Neural cell (in vitro differentiated cells): ENCODE measurements at regions not wholly inside any gene's neighbourhood (a gene's known extent, or its start where the extent isn't known, plus 50 kb on each side); places are given as distances from the start of the nearest gene placed in this dataset.

Experiments
- EP300 ChIP-seq: fragments of 450-650 bp; conservative IDR thresholded peaks from 2 replicates; pipeline ENCODE4 v1.6.1; 2014; ENCODE audit warnings: antibody characterized with exemption, mild to moderate bottlenecking, moderate library complexity; ENCODE audit not compliant: poor library complexity, severe bottlenecking
- MXI1 ChIP-seq: fragments of 450-650 bp; conservative IDR thresholded peaks from 2 replicates; pipeline ENCODE4 v1.6.1; 2014; ENCODE audit warnings: antibody characterized with exemption, mild to moderate bottlenecking; ENCODE audit not compliant: poor library complexity, severe bottlenecking
- POLR2AphosphoS5 ChIP-seq: IDR thresholded peaks from 2 replicates; pipeline ENCODE4 v1.6.1; 2012
- RAD21 ChIP-seq: fragments of 450-650 bp; conservative IDR thresholded peaks from 2 replicates; pipeline ENCODE4 v1.6.1; 2014; ENCODE audit warnings: antibody characterized with exemption, mild to moderate bottlenecking, moderate library complexity
- SMC3 ChIP-seq: fragments of 450-650 bp; conservative IDR thresholded peaks from 2 replicates; pipeline ENCODE4 v1.6.1; 2014; ENCODE audit warnings: antibody characterized with exemption, mild to moderate bottlenecking, moderate library complexity; ENCODE audit not compliant: poor library complexity
- TAF1 ChIP-seq: IDR thresholded peaks from 2 replicates; pipeline ENCODE4 v1.6.1; 2012; ENCODE audit warnings: low read depth
- TF ChIP-seq, protein P1 (sequence below): fragments of 450-650 bp; IDR thresholded peaks from 2 replicates; pipeline ENCODE4 v1.5.1; 2014; ENCODE audit warnings: antibody characterized with exemption, mild to moderate bottlenecking, moderate library complexity; ENCODE audit not compliant: poor library complexity, severe bottlenecking

DNA sequence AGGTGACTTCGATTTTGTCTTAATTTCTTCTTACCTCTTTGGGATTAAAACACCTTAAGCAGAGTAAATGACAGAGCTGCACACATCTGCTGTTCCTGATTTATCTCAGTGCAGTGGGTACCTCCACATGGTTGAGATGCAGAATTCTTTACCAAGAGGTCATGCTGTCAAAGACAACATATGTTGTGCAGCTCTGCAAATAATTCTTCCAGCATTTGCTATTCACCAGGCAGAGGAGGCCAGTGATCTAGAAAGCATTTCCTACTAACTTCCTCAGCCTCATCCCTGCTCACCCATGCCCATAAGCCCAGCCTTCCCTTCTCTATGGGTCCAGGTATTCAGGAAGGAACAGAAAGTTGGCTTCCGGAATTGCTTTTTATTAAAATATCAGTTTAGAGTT, 109.3 kb downstream of the THBS2 start:
- TF ChIP-seq POLR2AphosphoS5 = no peak
- TF ChIP-seq SMC3 = no peak
- TF ChIP-seq EP300 = no peak
- TF ChIP-seq, protein P1, sequence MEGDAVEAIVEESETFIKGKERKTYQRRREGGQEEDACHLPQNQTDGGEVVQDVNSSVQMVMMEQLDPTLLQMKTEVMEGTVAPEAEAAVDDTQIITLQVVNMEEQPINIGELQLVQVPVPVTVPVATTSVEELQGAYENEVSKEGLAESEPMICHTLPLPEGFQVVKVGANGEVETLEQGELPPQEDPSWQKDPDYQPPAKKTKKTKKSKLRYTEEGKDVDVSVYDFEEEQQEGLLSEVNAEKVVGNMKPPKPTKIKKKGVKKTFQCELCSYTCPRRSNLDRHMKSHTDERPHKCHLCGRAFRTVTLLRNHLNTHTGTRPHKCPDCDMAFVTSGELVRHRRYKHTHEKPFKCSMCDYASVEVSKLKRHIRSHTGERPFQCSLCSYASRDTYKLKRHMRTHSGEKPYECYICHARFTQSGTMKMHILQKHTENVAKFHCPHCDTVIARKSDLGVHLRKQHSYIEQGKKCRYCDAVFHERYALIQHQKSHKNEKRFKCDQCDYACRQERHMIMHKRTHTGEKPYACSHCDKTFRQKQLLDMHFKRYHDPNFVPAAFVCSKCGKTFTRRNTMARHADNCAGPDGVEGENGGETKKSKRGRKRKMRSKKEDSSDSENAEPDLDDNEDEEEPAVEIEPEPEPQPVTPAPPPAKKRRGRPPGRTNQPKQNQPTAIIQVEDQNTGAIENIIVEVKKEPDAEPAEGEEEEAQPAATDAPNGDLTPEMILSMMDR = no peak
- TF ChIP-seq MXI1 = no peak
- no peak for TF ChIP-seq TAF1
- TF ChIP-seq RAD21 = no peak
